Prostate gland (tissue), 2 donors: ENCODE measurements at regions not wholly inside any gene's neighbourhood (a gene's known extent, or its start where the extent isn't known, plus 50 kb on each side); places are given as distances from the start of the nearest gene placed in this dataset.

Experiments used
- DNase-seq: peaks from one replicate; pipeline ENCODE4 v3.0.0-alpha.2; 2019; ENCODE audit warnings: low spot score
- H3K27ac ChIP-seq, 2 donors: fragments of 200-600 bp; sonication (generic); 2 replicates each; pipeline ENCODE4 v1.5.1; 2017 to 2019
- H3K27me3 ChIP-seq: fragments of 200-600 bp; sonication (generic); replicated peaks from 2 replicates; pipeline ENCODE4 v1.5.1; 2019; ENCODE audit not compliant: insufficient read depth
- H3K36me3 ChIP-seq, 2 donors: fragments of 200-600 bp; sonication (generic); 1 replicate in 1 of 2; 2 replicates in 1 of 2; pipeline versions ENCODE4 v1.5.1 to v1.8.1; 2017 to 2019
- H3K4me1 ChIP-seq: fragments of 200-600 bp; sonication (generic); replicated peaks from 2 replicates; pipeline ENCODE4 v1.5.1; 2019
- H3K4me3 ChIP-seq, 2 donors: fragments of 200-600 bp; sonication (generic); 2 replicates each; pipeline ENCODE4 v1.5.1; 2017 to 2019
- H3K9me3 ChIP-seq: fragments of 200-600 bp; sonication (generic); 2 replicates; pipeline ENCODE4 v1.5.1; 2017
- CTCF ChIP-seq, 4 experiments: fragments of 200-600 bp in 2 of 4; fragments of 450-650 bp in 2 of 4; sonication (generic) in 2 of 4; IDR thresholded peaks; 1 replicate in 3 of 4; 2 replicates in 1 of 4; pipeline ENCODE4 v1.5.1; 2016 to 2019; ENCODE audit warnings: antibody characterized with exemption in 4 of 4, mild to moderate bottlenecking in 2 of 4, moderate library complexity in 2 of 4
- POLR2A ChIP-seq: fragments of 450-650 bp; IDR thresholded peaks from one replicate; pipeline ENCODE4 v1.6.1; 2016; ENCODE audit warnings: antibody characterized with exemption, mild to moderate bottlenecking
- POLR2AphosphoS5 ChIP-seq: sonication (generic); formaldehyde crosslinking; IDR thresholded peaks from one replicate; pipeline ENCODE4 v1.6.1; 2017; ENCODE audit warnings: antibody characterized with exemption
- WGBS: methylation state at CpG from one replicate; pipeline ENCODE4 v1.1.5; 2018; 5-methylcytosine and 5-hydroxymethylcytosine counted together
- intact Hi-C: fragments of 100-400 bp; cut with DNase I; formaldehyde crosslinking; loops from one replicate; pipeline ENCODE4 v1.14.2; 2022

- 95% methylated on average over 4 of the region's 4 CpGs for WGBS
- no peaks in the 10 kb centered on the region for H3K27me3 ChIP-seq
- no peak for DNase-seq
- no peaks in the 10 kb centered on the region for H3K9me3 ChIP-seq
- intact Hi-C loops, result no loop called here
- no peak overlapping the region for H3K4me3 ChIP-seq
- H3K27ac ChIP-seq, result no peak overlapping the region
- H3K4me1 ChIP-seq, result no peaks in the 10 kb centered on the region
- no peak for TF ChIP-seq POLR2A
- no peak for TF ChIP-seq CTCF (IDR thresholded peaks at IDR 0.05)
- TF ChIP-seq POLR2AphosphoS5, result no peak
- no peaks in the 10 kb centered on the region for H3K36me3 ChIP-seq
These were observed 71.1 kb upstream of the PMEPA1 start for GRCh38 chr20:57780906-57781305.

GRCh38 chr20:57780398-57780797 is 70.6 kb upstream of the PMEPA1 start:
- H3K9me3 ChIP-seq, result no peaks in the 10 kb centered on the region
- H3K27me3 ChIP-seq, result no peaks in the 10 kb centered on the region
- no peaks in the 10 kb centered on the region for H3K4me1 ChIP-seq
- no peak for TF ChIP-seq POLR2A
- no peak for TF ChIP-seq POLR2AphosphoS5
- no peak for TF ChIP-seq CTCF (IDR thresholded peaks at IDR 0.05)
- no peak for DNase-seq
- H3K4me3 ChIP-seq, result no peak overlapping the region
- intact Hi-C loops, result no loop called here
- WGBS, result 82% methylated on average over 5 of the region's 5 CpGs
- H3K27ac ChIP-seq, result no peak overlapping the region
- H3K36me3 ChIP-seq, result no peaks in the 10 kb centered on the region

- Histone ChIP-seq H3K9me3 (no peaks in the 10 kb centered on the region), H3K27ac (peak overlapping the region; percentile 41 to 65), H3K4me3 (no peak overlapping the region), H3K27me3 (no peaks in the 10 kb centered on the region), H3K36me3 (no peaks in the 10 kb centered on the region), H3K4me1 (no peaks in the 10 kb centered on the region)
- intact Hi-C loops, result no loop called here
- DNase-seq, result peak; percentile 64
- WGBS, result 70% methylated on average over 9 of the region's 9 CpGs
- TF ChIP-seq POLR2AphosphoS5 (peak; percentile 66), CTCF (IDR thresholded peaks at IDR 0.05) (no peak)
These were observed 69.7 kb upstream of the PMEPA1 start for GRCh38 chr20:57779401-57780003.

- TF ChIP-seq POLR2A (no peak), POLR2AphosphoS5 (no peak), CTCF (IDR thresholded peaks at IDR 0.05) (no peak)
- intact Hi-C loops, result no loop called here
- WGBS, result 93% methylated on average over 2 of the region's 2 CpGs
These were observed 68.1 kb upstream of the PMEPA1 start for GRCh38 chr20:57777911-57778310.

GRCh38 chr20:57774951-57775350 is 65.1 kb upstream of the PMEPA1 start:
- intact Hi-C loops, result no loop called here
- no peaks in the 10 kb centered on the region for H3K27me3 ChIP-seq
- 97% methylated on average over 5 of the region's 5 CpGs for WGBS

More at GRCh38 chr20:57777911-57778310, 68.1 kb upstream of the PMEPA1 start:
- Histone ChIP-seq H3K27me3 (no peaks in the 10 kb centered on the region), H3K27ac (no peak overlapping the region), H3K9me3 (no peaks in the 10 kb centered on the region), H3K36me3 (no peaks in the 10 kb centered on the region), H3K4me3 (no peak overlapping the region), H3K4me1 (peaks cover 4% of the 10 kb centered on the region)
- DNase-seq, result no peak

More at GRCh38 chr20:57774951-57775350, 65.1 kb upstream of the PMEPA1 start:
- H3K4me3 ChIP-seq, result no peak overlapping the region
- peak overlapping the region in 1 of 2 donors; percentile 93 for H3K27ac ChIP-seq
- no peaks in the 10 kb centered on the region for H3K36me3 ChIP-seq
- no peaks in the 10 kb centered on the region for H3K9me3 ChIP-seq
- no peak for DNase-seq
- TF ChIP-seq POLR2AphosphoS5, result no peak
- no peak for TF ChIP-seq POLR2A
- no peak for TF ChIP-seq CTCF (IDR thresholded peaks at IDR 0.05)
- peaks cover 4% of the 10 kb centered on the region for H3K4me1 ChIP-seq
